Neuronal stem cell (in vitro differentiated cells): ENCODE measurements at regions not wholly inside any gene's neighbourhood (a gene's known extent, or its start where the extent isn't known, plus 50 kb on each side); places are given as distances from the start of the nearest gene placed in this dataset.

ENCODE experiments used
- DNase-seq: peaks from one replicate; pipeline ENCODE4 v3.0.0-alpha.2; 2013; ENCODE audit warnings: low spot score
- H2AFZ ChIP-seq: one replicate; pipeline ENCODE4 v1.6.1; 2013; ENCODE audit warnings: mild to moderate bottlenecking, low read length, inconsistent platforms
- H2AK5ac ChIP-seq: 2 replicates; pipeline ENCODE4 v1.6.1; 2013; ENCODE audit warnings: low read depth, mild to moderate bottlenecking, inconsistent platforms, low read length, moderate library complexity, mixed read lengths
- H2BK120ac ChIP-seq: 2 replicates; pipeline ENCODE4 v1.6.1; 2013; ENCODE audit warnings: low read depth, mild to moderate bottlenecking, inconsistent platforms, low read length, moderate library complexity, mixed read lengths
- H2BK12ac ChIP-seq: one replicate; pipeline ENCODE4 v1.6.1; 2013; ENCODE audit warnings: low read length, inconsistent platforms
- H2BK15ac ChIP-seq: 2 replicates; pipeline ENCODE4 v1.6.1; 2013; ENCODE audit warnings: mild to moderate bottlenecking, low read length, inconsistent platforms, mixed read lengths
- H2BK5ac ChIP-seq: one replicate; pipeline ENCODE4 v1.6.1; 2013; ENCODE audit warnings: inconsistent platforms, mild to moderate bottlenecking, low read length, moderate library complexity
- H3K14ac ChIP-seq: one replicate; pipeline ENCODE4 v1.6.1; 2013; ENCODE audit warnings: low read length, inconsistent platforms
- H3K18ac ChIP-seq: 2 replicates; pipeline ENCODE4 v1.6.1; 2013; ENCODE audit warnings: low read length, inconsistent platforms
- H3K23ac ChIP-seq: 2 replicates; pipeline ENCODE4 v1.6.1; 2013; ENCODE audit warnings: low read depth, mild to moderate bottlenecking, mixed read lengths, low read length, inconsistent platforms; ENCODE audit not compliant: poor library complexity
- H3K27ac ChIP-seq: replicated peaks from 3 replicates; pipeline ENCODE4 v1.5.1; 2013; ENCODE audit warnings: low read length, inconsistent platforms
- H3K27me3 ChIP-seq, 3 experiments: 2 replicates each; pipeline ENCODE4 v1.6.1; 2013; ENCODE audit warnings: low read length in 3 of 3, mild to moderate bottlenecking in 2 of 3, inconsistent platforms in 1 of 3, low read depth in 1 of 3, mixed read lengths in 1 of 3, moderate library complexity in 1 of 3; ENCODE audit not compliant: control insufficient read depth in 3 of 3, insufficient read depth in 3 of 3
- H3K36me3 ChIP-seq, 2 donors: replicated peaks in 1 of 2; 2 replicates each; pipeline ENCODE4 v1.6.1; 2013; ENCODE audit warnings: low read length in 2 of 2; ENCODE audit not compliant: control insufficient read depth in 2 of 2, insufficient read depth in 2 of 2
- H3K4ac ChIP-seq: 2 replicates; pipeline ENCODE4 v1.6.1; 2013; ENCODE audit warnings: inconsistent platforms, mild to moderate bottlenecking, low read length, moderate library complexity
- H3K4me1 ChIP-seq, 2 donors: 1 replicate in 1 of 2; 2 replicates in 1 of 2; pipeline ENCODE4 v1.6.1; 2013; ENCODE audit warnings: low read length in 2 of 2, low read depth in 1 of 2; ENCODE audit not compliant: control insufficient read depth in 2 of 2, insufficient read depth in 1 of 2
- H3K4me2 ChIP-seq: one replicate; pipeline ENCODE4 v1.6.1; 2013; ENCODE audit warnings: mild to moderate bottlenecking, low read length, inconsistent platforms; ENCODE audit not compliant: insufficient read depth, poor library complexity, severe bottlenecking
- H3K4me3 ChIP-seq, 2 donors: 2 replicates each; pipeline ENCODE4 v1.5.1; 2013; ENCODE audit warnings: low read length in 2 of 2, mild to moderate bottlenecking in 2 of 2, inconsistent platforms in 1 of 2, moderate library complexity in 1 of 2
- H3K79me1 ChIP-seq: one replicate; pipeline ENCODE4 v1.6.1; 2013; ENCODE audit warnings: low read depth, mild to moderate bottlenecking, inconsistent platforms, low read length, moderate library complexity
- H3K9ac ChIP-seq: one replicate; pipeline ENCODE4 v1.6.1; 2013; ENCODE audit warnings: mild to moderate bottlenecking, low read depth, low read length, inconsistent platforms; ENCODE audit not compliant: poor library complexity
- H3K9me3 ChIP-seq, 2 donors: replicated peaks in 1 of 2; 2 replicates each; pipeline versions ENCODE3 to v1.6.1; 2013; ENCODE audit warnings: low read length in 2 of 2, mild to moderate bottlenecking in 2 of 2, inconsistent platforms in 1 of 2, low read depth in 1 of 2, mixed read lengths in 1 of 2, moderate library complexity in 1 of 2; ENCODE audit not compliant: control insufficient read depth in 2 of 2, insufficient read depth in 1 of 2
- H4K8ac ChIP-seq: one replicate; pipeline ENCODE4 v1.6.1; 2013; ENCODE audit warnings: low read depth, mild to moderate bottlenecking, inconsistent platforms, low read length, moderate library complexity
- H4K91ac ChIP-seq: one replicate; pipeline ENCODE4 v1.6.1; 2013; ENCODE audit warnings: low read length, low read depth, mild to moderate bottlenecking, inconsistent platforms; ENCODE audit not compliant: poor library complexity
- WGBS, 2 donors: extraction: QIAGEN DNeasy Blood & Tissue Kit; methylation state at CpG; one replicate each; pipeline ENCODE4 v1.1.7; 2013; ENCODE audit warnings: missing lambda C conversion rate in 2 of 2, mixed read lengths in 1 of 2; ENCODE audit not compliant: insufficient read length in 2 of 2, insufficient replicate concordance in 1 of 2; ENCODE audit errors: extremely low coverage in 2 of 2; 5-methylcytosine and 5-hydroxymethylcytosine counted together

- Histone ChIP-seq H3K4ac (no peak overlapping the region), H3K4me1 (no peaks in the 10 kb centered on the region), H3K9me3 (peaks cover 0 to 2% of the 10 kb centered on the region in 2 donors), H3K79me1 (no peaks in the 10 kb centered on the region), H3K18ac (no peak overlapping the region), H2AK5ac (no peak overlapping the region), H2BK120ac (no peak overlapping the region), H4K91ac (no peak overlapping the region), H3K23ac (no peak overlapping the region), H2BK12ac (no peak overlapping the region), H2BK5ac (no peak overlapping the region), H3K9ac (no peak overlapping the region), H3K4me2 (no peak overlapping the region), H2BK15ac (no peak overlapping the region), H2AFZ (no peak overlapping the region), H4K8ac (no peak overlapping the region), H3K14ac (no peak overlapping the region), H3K36me3 (no peaks in the 10 kb centered on the region), H3K27me3 (no peaks in the 10 kb centered on the region), H3K4me3 (no peak overlapping the region), H3K27ac (no peak overlapping the region)
- no CpG with 5 or more reads among the region's 1 CpG for WGBS, 2 donors
- DNase-seq = no peak
These were observed 657.9 kb downstream of the EPM2A start for GRCh38 chr6:145077382-145077781.

- Histone ChIP-seq H3K4me1 (no peaks in the 10 kb centered on the region), H2AK5ac (no peak overlapping the region), H3K27ac (no peak overlapping the region), H3K23ac (no peak overlapping the region), H3K14ac (no peak overlapping the region), H2BK15ac (no peak overlapping the region), H2BK12ac (no peak overlapping the region), H3K27me3 (no peaks in the 10 kb centered on the region), H3K9ac (no peak overlapping the region), H2BK5ac (no peak overlapping the region), H3K79me1 (no peaks in the 10 kb centered on the region), H2AFZ (no peak overlapping the region), H3K18ac (no peak overlapping the region), H2BK120ac (no peak overlapping the region), H4K8ac (no peak overlapping the region), H3K4me2 (no peak overlapping the region), H3K4ac (no peak overlapping the region), H4K91ac (no peak overlapping the region), H3K36me3 (no peaks in the 10 kb centered on the region), H3K4me3 (no peak overlapping the region), H3K9me3 (peaks cover 0 to 2% of the 10 kb centered on the region in 2 donors)
- WGBS, 2 donors = no CpG with 5 or more reads among the region's 2 CpGs
- no peak for DNase-seq
These were observed 654.7 kb downstream of the EPM2A start for GRCh38 chr6:145080651-145081050.

GRCh38 chr6:145081677-145082076 is 653.6 kb downstream of the EPM2A start:
- Histone ChIP-seq H2AFZ (no peak overlapping the region), H3K9ac (no peak overlapping the region), H3K79me1 (no peaks in the 10 kb centered on the region), H4K91ac (no peak overlapping the region), H2BK15ac (no peak overlapping the region), H3K27ac (no peak overlapping the region), H2BK120ac (no peak overlapping the region), H3K14ac (no peak overlapping the region), H3K18ac (no peak overlapping the region), H4K8ac (no peak overlapping the region), H3K27me3 (no peaks in the 10 kb centered on the region), H2BK12ac (no peak overlapping the region), H3K4me2 (no peak overlapping the region), H2BK5ac (no peak overlapping the region), H3K4ac (no peak overlapping the region), H3K4me1 (peaks cover 3 to 4% of the 10 kb centered on the region in 2 donors), H2AK5ac (no peak overlapping the region), H3K36me3 (no peaks in the 10 kb centered on the region), H3K4me3 (no peak overlapping the region), H3K9me3 (no peaks in the 10 kb centered on the region), H3K23ac (no peak overlapping the region)
- WGBS, 2 donors = no CpG with 5 or more reads among the region's 2 CpGs
- DNase-seq = no peak

- H2AK5ac ChIP-seq = no peak overlapping the region
- H3K9me3 ChIP-seq = no peaks in the 10 kb centered on the region
- H3K14ac ChIP-seq = no peak overlapping the region
- H3K79me1 ChIP-seq = no peaks in the 10 kb centered on the region
- no peak overlapping the region for H2BK15ac ChIP-seq
- WGBS, 2 donors = no CpG with 5 or more reads among the region's 4 CpGs
- no peak for DNase-seq
- H2BK5ac ChIP-seq = no peak overlapping the region
- H3K4ac ChIP-seq = no peak overlapping the region
- no peak overlapping the region for H3K18ac ChIP-seq
- no peaks in the 10 kb centered on the region for H3K27me3 ChIP-seq
- H2BK120ac ChIP-seq = no peak overlapping the region
- H4K91ac ChIP-seq = no peak overlapping the region
- H2AFZ ChIP-seq = no peak overlapping the region
- H3K4me3 ChIP-seq = no peak overlapping the region
- H3K27ac ChIP-seq = no peak overlapping the region
- H4K8ac ChIP-seq = no peak overlapping the region
- no peak overlapping the region for H3K9ac ChIP-seq
- H3K36me3 ChIP-seq = no peaks in the 10 kb centered on the region
- H2BK12ac ChIP-seq = no peak overlapping the region
- H3K23ac ChIP-seq = no peak overlapping the region
- H3K4me2 ChIP-seq = no peak overlapping the region
- H3K4me1 ChIP-seq = peaks cover 3 to 4% of the 10 kb centered on the region in 2 donors
These were observed 653.0 kb downstream of the EPM2A start for GRCh38 chr6:145082359-145082758.
